GM19023 (cell line): ENCODE measurements at regions not wholly inside any gene's neighbourhood (a gene's known extent, or its start where the extent isn't known, plus 50 kb on each side); places are given as distances from the start of the nearest gene placed in this dataset.

ENCODE experiments used
- ATAC-seq: cut with Tn5 transposase; IDR thresholded peaks from one replicate; pipeline ENCODE4 v1.9.1; 2021; ENCODE audit warnings: mild to moderate bottlenecking, moderate library complexity; ENCODE audit not compliant: unreplicated experiment

GRCh38 chr16:64544859-64545258 is 577.0 kb downstream of the CDH11 start:
- no peak for ATAC-seq

DNA sequence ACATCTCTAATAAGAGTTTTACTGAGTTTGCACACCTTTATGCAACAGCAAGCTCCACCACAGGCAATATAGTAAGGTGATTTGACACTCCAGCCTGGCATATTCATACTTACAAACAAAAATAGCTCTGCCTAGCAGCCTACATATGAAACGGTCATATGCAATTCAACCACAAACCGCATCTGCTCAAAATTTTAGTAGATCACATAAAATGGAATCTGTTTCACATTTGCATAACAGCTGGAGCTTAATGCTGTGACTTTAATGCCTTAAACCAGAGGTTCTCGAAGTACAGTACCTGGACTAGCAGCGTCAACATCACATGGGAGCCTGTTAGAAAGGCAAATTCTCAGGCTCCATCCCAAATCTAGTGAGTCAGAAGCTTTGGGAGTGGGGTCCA is 578.4 kb downstream of the CDH11 start:
- no peak for ATAC-seq

GRCh38 chr16:64543031-64543430 is 578.8 kb downstream of the CDH11 start:
- no peak for ATAC-seq

- no peak for ATAC-seq
Measured at GRCh38 chr16:64542152-64542551, 579.7 kb downstream of the CDH11 start.

GRCh38 chr16:64541621-64542020 is 580.2 kb downstream of the CDH11 start:
- no peak for ATAC-seq

- ATAC-seq, result no peak
Measured at GRCh38 chr16:64540434-64540833, 581.4 kb downstream of the CDH11 start.

- ATAC-seq, result no peak
Measured at GRCh38 chr16:64539811-64540371, 582.0 kb downstream of the CDH11 start.

DNA sequence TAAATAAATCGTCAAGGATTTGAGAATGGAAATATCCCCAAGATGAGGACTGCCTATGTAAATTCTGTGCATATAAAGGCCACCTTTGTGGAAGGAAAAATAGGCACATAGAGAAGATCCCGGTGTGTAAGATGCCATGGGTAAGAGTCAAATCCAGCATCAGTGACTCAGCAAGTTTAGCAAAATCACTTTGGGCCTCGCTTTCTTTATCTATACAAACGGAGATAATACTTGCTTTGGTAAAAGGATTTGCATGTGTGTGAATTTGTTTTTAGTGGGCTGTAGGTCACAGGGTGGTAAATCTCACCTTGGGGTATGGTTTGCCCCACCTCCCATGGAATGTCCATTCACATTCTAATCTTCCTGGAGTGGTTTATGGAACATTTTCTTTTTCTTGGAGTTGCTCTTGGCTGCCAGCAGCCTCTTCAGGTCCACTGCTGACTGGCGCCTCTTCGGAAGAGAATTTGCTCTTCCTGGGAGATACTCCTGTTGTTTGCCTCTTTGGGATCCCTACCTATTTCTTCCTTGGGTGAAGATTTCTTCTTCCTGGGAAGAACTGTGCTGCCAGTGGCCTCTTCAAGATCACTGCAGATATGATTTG is 587.6 kb downstream of the CDH11 start:
- ATAC-seq, result no peak

- no peak for ATAC-seq
Measured at GRCh38 chr16:64532691-64533090, 589.2 kb downstream of the CDH11 start.

- ATAC-seq, result no peak
Measured at GRCh38 chr16:64532117-64532516, 589.7 kb downstream of the CDH11 start.

DNA sequence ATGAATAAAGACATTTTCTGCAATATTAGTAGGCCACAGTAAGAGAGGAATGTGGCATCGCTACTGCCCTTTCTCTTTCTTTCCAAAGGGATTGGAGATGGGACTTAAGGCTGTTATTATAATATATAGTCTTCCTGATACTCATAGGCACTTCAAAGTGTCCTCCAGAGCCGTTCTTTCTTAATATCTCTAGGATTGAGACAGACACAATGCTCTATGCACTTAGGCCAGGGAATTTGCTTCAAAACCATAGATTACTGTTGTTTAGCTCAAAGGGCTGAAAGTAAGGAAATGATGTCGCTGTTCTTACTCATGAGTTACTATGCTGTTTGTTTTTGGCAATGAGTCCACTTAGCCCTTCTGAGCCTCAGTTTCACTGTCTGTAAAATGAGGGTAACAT is 590.5 kb downstream of the CDH11 start:
- no peak for ATAC-seq

GRCh38 chr16:64522548-64522947 is 599.3 kb downstream of the CDH11 start:
- no peak for ATAC-seq

- no peak for ATAC-seq
Measured at GRCh38 chr16:64513871-64514270, 608.0 kb downstream of the CDH11 start.

- ATAC-seq, result no peak
Measured at GRCh38 chr16:64507240-64508024, 614.4 kb downstream of the CDH11 start.

- ATAC-seq, result no peak
Measured at GRCh38 chr16:64499211-64499610, 622.7 kb downstream of the CDH11 start.

DNA sequence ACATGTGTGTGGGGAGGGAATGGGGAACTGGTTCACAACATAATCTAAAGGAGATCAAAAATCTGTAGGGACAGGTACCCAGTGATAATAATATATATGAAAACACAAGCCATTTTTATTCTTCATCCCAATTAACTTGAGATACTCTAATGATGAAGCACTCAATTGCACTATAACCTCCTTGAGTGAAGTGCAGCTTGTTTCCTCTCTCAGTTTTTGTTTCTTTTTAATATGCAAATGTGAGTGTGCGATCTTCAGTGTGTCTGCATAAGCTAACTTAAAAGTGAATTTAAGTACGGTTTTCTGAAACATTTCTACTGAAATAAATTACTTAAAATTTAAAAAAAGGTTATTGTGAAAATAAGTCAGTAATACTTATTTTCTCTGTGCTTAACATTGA is 623.5 kb downstream of the CDH11 start:
- no peak for ATAC-seq

- no peak for ATAC-seq
Measured at GRCh38 chr16:64493709-64494108, 628.2 kb downstream of the CDH11 start.

DNA sequence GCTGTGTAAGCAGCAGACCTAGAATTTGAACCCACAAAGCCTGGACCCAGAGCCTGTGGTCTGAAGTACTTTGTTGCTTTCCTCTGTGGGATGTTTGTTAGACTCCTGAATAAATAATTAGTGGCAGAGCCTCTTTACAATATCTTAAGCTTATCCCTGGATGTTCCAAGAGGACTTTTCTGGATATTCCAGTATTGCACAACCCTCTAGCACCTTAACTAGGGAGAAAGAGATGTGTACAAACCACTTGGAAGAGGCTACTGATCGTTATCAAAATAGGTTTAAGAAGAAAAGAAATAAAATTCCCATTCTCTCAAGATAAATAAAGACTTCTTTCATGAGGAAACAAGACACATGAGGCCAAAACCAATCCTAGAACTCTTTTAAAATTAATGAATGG is 632.4 kb downstream of the CDH11 start:
- no peak for ATAC-seq

- ATAC-seq, result no peak
Measured at GRCh38 chr16:64486561-64486960, 635.3 kb downstream of the CDH11 start.

- ATAC-seq, result no peak
Measured at GRCh38 chr16:64481497-64481896, 640.4 kb downstream of the CDH11 start.

DNA sequence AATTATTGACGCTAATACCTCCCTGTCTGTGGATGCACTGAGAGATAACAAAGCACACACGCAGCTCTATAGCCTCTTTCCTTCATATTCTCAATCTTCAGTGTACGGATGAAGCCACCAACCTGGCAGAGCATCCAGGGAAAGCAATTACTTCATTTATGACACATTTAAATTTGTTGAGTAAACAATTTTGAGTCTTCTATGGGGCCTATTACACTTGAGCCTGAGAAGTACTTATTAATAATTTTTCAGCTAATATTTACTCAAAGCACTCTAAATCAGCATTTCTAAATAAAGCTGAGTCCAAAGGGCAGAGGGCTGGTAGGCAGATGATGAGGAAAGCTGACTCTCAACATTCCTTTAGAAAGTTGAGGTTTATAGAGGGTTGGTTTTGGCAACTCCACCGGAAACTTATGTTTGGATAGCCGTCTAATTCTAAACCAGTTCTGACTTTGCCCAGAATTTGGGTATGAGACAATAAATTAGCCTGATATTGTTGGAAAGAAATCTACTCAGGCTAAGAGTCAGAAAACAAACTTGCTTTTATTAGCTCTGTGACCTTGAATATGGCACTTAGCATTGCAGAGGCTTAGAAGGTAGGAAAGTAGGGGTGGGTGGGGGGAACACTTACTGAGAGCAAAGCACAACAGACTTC is 643.5 kb downstream of the CDH11 start:
- ATAC-seq, result no peak
